ENCODE measurements at regions not wholly inside any gene's neighbourhood (a gene's known extent, or its start where the extent isn't known, plus 50 kb on each side); places are given as distances from the start of the nearest gene placed in this dataset.

GRCh38 chr2:238663586-238663985, 184.3 kb upstream of the TWIST2 start:
- TF ChIP-seq ZNF8 (CRISPR knock-in tag; IDR thresholded peaks at IDR 0.05) = no peak
- no peak for TF ChIP-seq RARB (CRISPR knock-in tag; IDR thresholded peaks at IDR 0.05)
- TF ChIP-seq ZFP30 (CRISPR knock-in tag; IDR thresholded peaks at IDR 0.05) = no peak
- no peak for TF ChIP-seq ARNTL (CRISPR knock-in tag; IDR thresholded peaks at IDR 0.05; ENCODE audit: borderline replicate concordance, low read depth)
- TF ChIP-seq ZNF565 (CRISPR knock-in tag; conservative IDR thresholded peaks at IDR 0.05; ENCODE audit: low read depth) = no peak
- TF ChIP-seq CREB5 (CRISPR knock-in tag; IDR thresholded peaks at IDR 0.05; ENCODE audit: low read depth) = no peak
- TF ChIP-seq CSDC2 (CRISPR knock-in tag; IDR thresholded peaks at IDR 0.05) = no peak
- no peak for TF ChIP-seq PATZ1 (CRISPR knock-in tag; IDR thresholded peaks at IDR 0.05; ENCODE audit: borderline replicate concordance)
- no peak for TF ChIP-seq POU6F1 (CRISPR knock-in tag; IDR thresholded peaks at IDR 0.05; ENCODE audit: borderline replicate concordance, low read depth)
- no peak for TF ChIP-seq OSR1 (CRISPR knock-in tag; IDR thresholded peaks at IDR 0.05)
- no peak for TF ChIP-seq PPARA (CRISPR knock-in tag; IDR thresholded peaks at IDR 0.05; ENCODE audit: borderline replicate concordance)
